Activated CD4-positive, alpha-beta memory T cell treated with anti-CD3 and anti-CD28 coated beads for 36 hours (primary cell): ENCODE measurements at regions not wholly inside any gene's neighbourhood (a gene's known extent, or its start where the extent isn't known, plus 50 kb on each side); places are given as distances from the start of the nearest gene placed in this dataset.

Experiments
- CTCF ChIA-PET: fragments of 350-600 bp; sonication (Branson Sonifier 250); formaldehyde crosslinking; loops from one replicate; lab custom pipeline; 2021; ENCODE audit warnings: antibody characterized with exemption, inconsistent platforms; lab: Charles Lee
- POLR2A ChIA-PET: fragments of 350-600 bp; sonication (Branson Sonifier 250); formaldehyde crosslinking; loops from one replicate; lab custom pipeline; 2021; ENCODE audit warnings: antibody characterized with exemption; lab: Charles Lee
- DNase-seq: peaks from one replicate; pipeline ENCODE4 v3.0.0-alpha.2; 2020
- H3K27ac Mint-ChIP-seq: one replicate; pipeline ENCODE4 v1.8.0; 2021; ENCODE audit warnings: mixed read lengths
- H3K27me3 Mint-ChIP-seq: one replicate; pipeline ENCODE4 v1.8.0; 2021; ENCODE audit warnings: mixed read lengths
- H3K36me3 Mint-ChIP-seq: one replicate; pipeline ENCODE4 v1.8.0; 2021; ENCODE audit warnings: mixed read lengths
- H3K4me1 Mint-ChIP-seq: one replicate; pipeline ENCODE4 v1.8.0; 2021; ENCODE audit warnings: low read depth, mixed read lengths
- H3K4me3 Mint-ChIP-seq: one replicate; pipeline ENCODE4 v1.8.0; 2021; ENCODE audit warnings: mild to moderate bottlenecking, mixed read lengths
- H3K9me3 Mint-ChIP-seq: one replicate; pipeline ENCODE4 v1.8.0; 2021; ENCODE audit warnings: mixed read lengths
- intact Hi-C: fragments of 100-400 bp; cut with micrococcal nuclease; formaldehyde crosslinking; loops from one replicate; pipeline ENCODE4 v1.15.1; 2023

DNA sequence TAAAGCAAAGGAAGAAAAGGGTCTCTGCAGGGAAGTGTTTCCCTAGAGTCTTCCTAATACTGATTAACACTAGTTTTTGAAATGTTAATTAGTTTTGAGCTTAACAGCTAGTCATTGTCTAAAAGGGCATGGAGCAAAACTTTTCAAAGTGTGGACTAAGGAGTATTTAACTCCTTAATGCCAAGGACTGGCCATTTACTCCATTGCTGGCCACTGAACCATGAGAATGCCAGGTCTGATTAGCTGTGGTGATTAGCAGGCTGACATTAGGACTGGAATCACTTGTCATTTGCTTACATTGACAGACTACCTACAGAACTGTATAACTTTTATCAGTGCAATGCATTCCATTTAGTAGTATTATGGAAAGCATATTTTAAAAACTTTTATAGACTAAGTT, 987.0 kb downstream of the NR2F1-AS1 start:
- intact Hi-C loops: no loop called here
- H3K4me1 Mint-ChIP-seq: no peaks in the 10 kb centered on the region
- H3K4me3 Mint-ChIP-seq: no peak overlapping the region
- ChIA-PET POLR2A (no interaction called here), CTCF (no interaction called here)
- no peak for DNase-seq
- no peak overlapping the region for H3K27ac Mint-ChIP-seq
- no peaks in the 10 kb centered on the region for H3K36me3 Mint-ChIP-seq
- H3K27me3 Mint-ChIP-seq: no peaks in the 10 kb centered on the region
- H3K9me3 Mint-ChIP-seq: peaks cover 7% of the 10 kb centered on the region

DNA sequence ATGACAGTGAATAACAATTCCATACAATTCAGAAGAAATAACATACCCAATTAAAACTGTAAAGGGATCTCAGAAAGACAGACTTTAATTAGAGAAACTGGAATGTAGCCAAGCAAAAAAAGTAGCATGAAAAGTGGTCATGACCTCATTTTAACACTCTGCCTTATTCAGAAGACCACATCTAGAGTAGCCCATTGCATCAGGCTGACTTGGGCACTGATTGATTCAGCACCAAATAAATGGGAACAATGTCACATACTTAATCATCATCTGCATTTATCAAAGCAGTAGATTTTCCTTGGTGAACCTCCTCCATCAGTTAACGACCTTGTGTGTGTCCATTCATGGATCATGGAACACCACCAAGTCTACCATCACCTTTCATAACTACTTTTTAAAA, 992.1 kb downstream of the NR2F1-AS1 start:
- peaks cover 4% of the 10 kb centered on the region for H3K9me3 Mint-ChIP-seq
- no peak overlapping the region for H3K27ac Mint-ChIP-seq
- intact Hi-C loops: no loop called here
- H3K36me3 Mint-ChIP-seq: no peaks in the 10 kb centered on the region
- POLR2A ChIA-PET: no interaction called here
- CTCF ChIA-PET: no interaction called here
- no peaks in the 10 kb centered on the region for H3K27me3 Mint-ChIP-seq
- no peaks in the 10 kb centered on the region for H3K4me1 Mint-ChIP-seq
- no peak overlapping the region for H3K4me3 Mint-ChIP-seq
- no peak for DNase-seq

DNA sequence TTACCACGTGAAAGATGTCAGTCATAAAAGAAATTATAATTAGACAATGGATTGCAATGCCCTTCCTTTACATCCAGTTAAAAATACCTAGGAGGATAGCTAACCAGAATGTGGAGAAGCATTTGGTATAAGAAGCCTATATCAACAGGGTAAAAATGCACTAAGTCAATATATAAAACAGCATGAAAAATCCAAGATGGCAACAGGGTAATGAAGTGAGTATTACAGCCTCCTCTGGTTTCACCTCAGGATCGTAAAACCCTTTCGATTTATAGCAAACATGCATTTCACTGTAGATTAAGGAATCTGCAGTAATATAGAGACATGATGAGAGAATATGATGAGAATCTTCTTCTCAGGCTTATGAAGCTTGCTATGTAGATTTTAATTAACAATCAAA, 999.3 kb downstream of the NR2F1-AS1 start:
- intact Hi-C loops: no loop called here
- ChIA-PET POLR2A (no interaction called here), CTCF (no interaction called here)
- Mint-ChIP-seq H3K4me3 (no peak overlapping the region), H3K27ac (no peak overlapping the region), H3K9me3 (peaks cover 10% of the 10 kb centered on the region), H3K36me3 (no peaks in the 10 kb centered on the region), H3K27me3 (no peaks in the 10 kb centered on the region), H3K4me1 (no peaks in the 10 kb centered on the region)
- DNase-seq: no peak

DNA sequence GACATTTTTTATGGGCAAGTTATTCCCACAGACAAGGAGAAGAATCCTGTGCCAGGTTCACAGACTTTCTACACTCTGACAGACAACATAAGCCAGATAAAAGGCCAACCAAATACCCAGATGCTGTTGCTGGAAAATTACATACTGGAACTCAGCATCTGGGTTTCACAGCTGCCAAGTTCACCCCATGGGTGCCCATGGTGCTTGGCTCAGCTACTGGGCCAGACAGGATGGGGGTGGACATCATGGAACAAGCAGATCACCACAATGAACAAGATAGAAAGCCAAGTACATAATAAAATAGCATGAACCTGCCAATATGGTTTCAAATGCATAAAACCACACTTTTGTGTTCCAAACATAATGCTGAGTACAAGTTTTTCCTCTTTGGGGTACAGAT, 999.8 kb downstream of the NR2F1-AS1 start:
- H3K27me3 Mint-ChIP-seq: no peaks in the 10 kb centered on the region
- no peak overlapping the region for H3K4me3 Mint-ChIP-seq
- peaks cover 10% of the 10 kb centered on the region for H3K9me3 Mint-ChIP-seq
- H3K27ac Mint-ChIP-seq: no peak overlapping the region
- no peaks in the 10 kb centered on the region for H3K36me3 Mint-ChIP-seq
- intact Hi-C loops: no loop called here
- POLR2A ChIA-PET: no interaction called here
- H3K4me1 Mint-ChIP-seq: no peaks in the 10 kb centered on the region
- DNase-seq: no peak
- CTCF ChIA-PET: no interaction called here

DNA sequence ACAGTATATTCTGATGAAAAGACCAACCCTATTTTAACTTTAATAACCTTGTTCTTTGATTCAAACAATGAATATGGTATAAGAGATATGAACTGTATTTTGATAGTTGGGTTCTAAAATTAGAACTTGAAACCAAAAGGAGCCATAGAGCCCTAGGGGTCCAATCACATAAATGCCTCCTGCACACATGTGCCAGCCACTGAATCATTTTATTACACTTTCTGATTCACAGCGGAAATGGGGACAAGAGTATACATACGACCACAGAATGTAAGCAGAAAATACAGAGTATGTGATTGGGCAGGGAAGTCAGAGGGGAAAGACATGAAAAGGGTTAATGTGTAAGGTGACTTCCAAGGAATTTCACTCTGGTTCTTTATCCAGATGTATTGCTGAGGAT, 1000.2 kb downstream of the NR2F1-AS1 start:
- no peak overlapping the region for H3K4me3 Mint-ChIP-seq

DNA sequence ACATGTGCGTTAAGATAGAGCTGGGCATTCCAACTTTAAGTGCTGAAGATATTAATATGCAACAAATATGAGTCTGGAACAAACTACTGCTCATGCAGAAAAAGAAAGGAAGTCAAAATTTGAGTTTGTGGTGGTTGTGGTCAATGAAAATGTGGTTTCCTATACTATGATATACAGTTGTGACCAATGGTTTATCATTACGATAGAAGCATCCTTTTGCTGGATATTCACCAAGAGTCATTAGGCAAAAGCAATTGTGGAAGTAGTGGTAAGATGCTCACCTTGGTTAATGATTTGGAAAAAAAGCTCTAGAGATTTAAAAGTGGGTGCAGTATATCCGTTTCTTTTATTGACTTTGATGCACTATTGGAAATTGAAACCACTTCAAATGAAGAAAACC, 1007.0 kb downstream of the NR2F1-AS1 start:
- Mint-ChIP-seq H3K4me1 (no peaks in the 10 kb centered on the region), H3K36me3 (no peaks in the 10 kb centered on the region), H3K4me3 (no peak overlapping the region), H3K27me3 (no peaks in the 10 kb centered on the region), H3K9me3 (peaks cover 4% of the 10 kb centered on the region), H3K27ac (no peak overlapping the region)
- ChIA-PET POLR2A (interaction anchor here (0.6 kb wide), 1 partner anchor 124 kb away, joined by 3 read pairs; no protein-coding TSS in a partner anchor), CTCF (no interaction called here)
- DNase-seq: no peak
- intact Hi-C loops: no loop called here

More for the DNA sequence above, 1000.2 kb downstream of the NR2F1-AS1 start:
- POLR2A ChIA-PET: no interaction called here
- Mint-ChIP-seq H3K36me3 (no peaks in the 10 kb centered on the region), H3K4me1 (no peaks in the 10 kb centered on the region), H3K9me3 (peaks cover 10% of the 10 kb centered on the region), H3K27me3 (no peaks in the 10 kb centered on the region), H3K27ac (no peak overlapping the region)
- DNase-seq: no peak
- intact Hi-C loops: no loop called here
- CTCF ChIA-PET: no interaction called here

DNA sequence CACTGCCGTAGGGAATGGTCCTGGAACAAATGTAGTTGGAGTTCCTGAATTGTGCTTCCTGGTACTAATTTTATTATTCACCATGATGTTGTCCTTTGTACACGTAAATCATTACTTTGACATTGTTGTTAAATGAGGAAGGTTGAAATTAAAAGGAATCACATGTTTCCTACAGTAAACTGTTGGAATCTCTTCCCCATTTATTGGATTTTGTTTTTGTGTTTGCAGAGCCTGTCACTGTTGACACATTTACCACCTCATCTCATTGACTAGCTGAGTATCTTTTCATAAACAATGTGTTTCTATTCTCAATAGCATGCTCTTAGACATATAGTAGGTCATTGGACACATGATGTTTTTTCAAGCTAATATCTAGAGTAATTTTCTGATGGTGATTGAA, 1012.5 kb downstream of the NR2F1-AS1 start:
- no peaks in the 10 kb centered on the region for H3K36me3 Mint-ChIP-seq
- intact Hi-C loops: no loop called here
- no peaks in the 10 kb centered on the region for H3K4me1 Mint-ChIP-seq
- no peak for DNase-seq
- H3K27ac Mint-ChIP-seq: no peak overlapping the region
- ChIA-PET CTCF (no interaction called here), POLR2A (no interaction called here)
- H3K9me3 Mint-ChIP-seq: peaks cover 4% of the 10 kb centered on the region
- H3K27me3 Mint-ChIP-seq: no peaks in the 10 kb centered on the region
- H3K4me3 Mint-ChIP-seq: no peak overlapping the region

DNA sequence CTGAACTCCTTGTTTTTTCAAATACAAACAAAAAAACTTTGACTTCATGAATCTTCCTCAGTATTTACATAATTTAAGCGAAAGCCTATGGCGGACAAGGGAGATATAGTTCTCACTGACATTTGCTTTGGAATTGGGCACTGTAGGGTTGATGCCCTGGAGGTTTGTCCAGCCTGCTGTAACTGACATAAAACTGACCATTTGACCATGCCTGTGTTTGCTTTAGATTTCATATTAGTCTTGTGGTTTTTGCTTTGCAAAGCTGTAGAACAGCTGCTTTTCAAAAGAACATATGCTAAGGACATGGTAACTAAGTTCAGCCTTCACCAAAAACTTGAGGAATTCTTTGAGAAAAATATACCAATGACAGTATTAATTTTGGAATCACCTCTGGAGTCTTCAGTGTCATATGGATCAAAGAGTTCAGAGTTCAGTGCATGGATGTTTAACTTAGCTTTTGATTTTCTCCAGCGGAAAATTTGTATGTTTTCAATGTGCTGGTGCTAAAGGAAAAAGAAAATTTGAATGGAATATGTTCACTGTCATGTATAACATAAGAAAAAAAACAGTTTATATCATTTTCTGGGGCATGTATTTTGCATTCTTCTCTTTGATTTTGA, 1013.1 kb downstream of the NR2F1-AS1 start:
- no peaks in the 10 kb centered on the region for H3K4me1 Mint-ChIP-seq

DNA sequence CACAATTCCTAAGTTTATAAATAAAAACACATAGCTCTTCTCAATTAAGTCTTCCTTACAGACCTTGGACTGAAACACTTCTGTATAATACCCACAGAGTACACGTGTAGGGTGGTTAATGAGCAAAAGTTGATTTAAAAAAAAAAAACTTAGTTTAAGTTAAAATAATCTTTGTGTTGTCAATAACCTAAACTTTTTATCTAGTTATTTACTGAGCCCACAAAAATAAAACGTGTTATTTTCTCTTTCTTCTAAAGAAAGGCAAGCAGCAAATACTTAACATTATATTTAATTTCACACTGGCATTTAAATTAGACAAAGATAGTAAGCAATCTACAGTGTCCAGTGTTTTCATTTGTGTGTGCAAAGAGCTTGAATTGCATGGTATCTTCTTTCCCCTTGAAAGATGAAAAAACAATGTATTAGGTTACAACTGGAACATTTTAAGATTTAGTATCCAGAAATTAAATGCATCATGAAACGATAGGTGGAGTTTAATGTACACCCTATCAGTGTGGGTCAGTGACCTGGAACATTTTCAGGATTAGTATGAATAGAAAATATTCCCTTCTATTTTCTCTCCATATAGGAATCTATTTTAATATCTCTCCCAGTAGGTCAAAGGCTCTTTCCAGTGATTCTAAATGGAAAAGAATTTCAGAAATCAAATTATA, 1014.8 kb downstream of the NR2F1-AS1 start:
- ChIA-PET CTCF (no interaction called here), POLR2A (no interaction called here)
- Mint-ChIP-seq H3K9me3 (peaks cover 4% of the 10 kb centered on the region), H3K4me3 (no peak overlapping the region), H3K27ac (no peak overlapping the region), H3K27me3 (no peaks in the 10 kb centered on the region), H3K36me3 (no peaks in the 10 kb centered on the region), H3K4me1 (no peaks in the 10 kb centered on the region)
- no peak for DNase-seq
- intact Hi-C loops: no loop called here

More for the DNA sequence above, 1013.1 kb downstream of the NR2F1-AS1 start:
- DNase-seq: no peak
- intact Hi-C loops: no loop called here
- Mint-ChIP-seq H3K27ac (no peak overlapping the region), H3K36me3 (no peaks in the 10 kb centered on the region), H3K4me3 (no peak overlapping the region), H3K9me3 (peaks cover 4% of the 10 kb centered on the region), H3K27me3 (no peaks in the 10 kb centered on the region)
- ChIA-PET CTCF (no interaction called here), POLR2A (no interaction called here)

DNA sequence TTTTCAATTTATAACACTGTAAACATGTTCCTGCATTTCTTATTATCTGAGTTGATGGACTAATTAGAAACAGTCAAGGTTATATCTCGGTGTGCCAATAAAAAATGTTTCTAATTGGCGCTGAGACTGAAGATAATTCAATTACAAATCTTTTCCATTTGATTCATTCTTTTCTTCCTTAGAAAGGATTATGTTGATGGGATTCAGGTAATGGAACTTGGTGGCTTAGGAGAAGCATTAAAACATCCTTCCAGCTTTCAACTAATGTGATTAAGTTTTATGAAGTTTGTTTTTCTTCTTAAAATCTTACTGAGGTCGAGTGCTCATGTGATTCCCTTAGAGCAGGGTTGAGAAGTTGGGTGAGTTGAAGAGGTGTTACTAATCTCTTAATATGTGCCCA, 1015.3 kb downstream of the NR2F1-AS1 start:
- no peak for DNase-seq
- POLR2A ChIA-PET: no interaction called here
- no peaks in the 10 kb centered on the region for H3K4me1 Mint-ChIP-seq
- intact Hi-C loops: no loop called here
- H3K27me3 Mint-ChIP-seq: no peaks in the 10 kb centered on the region
- H3K36me3 Mint-ChIP-seq: no peaks in the 10 kb centered on the region
- H3K4me3 Mint-ChIP-seq: no peak overlapping the region
- H3K27ac Mint-ChIP-seq: no peak overlapping the region
- peaks cover 4% of the 10 kb centered on the region for H3K9me3 Mint-ChIP-seq
- CTCF ChIA-PET: no interaction called here

DNA sequence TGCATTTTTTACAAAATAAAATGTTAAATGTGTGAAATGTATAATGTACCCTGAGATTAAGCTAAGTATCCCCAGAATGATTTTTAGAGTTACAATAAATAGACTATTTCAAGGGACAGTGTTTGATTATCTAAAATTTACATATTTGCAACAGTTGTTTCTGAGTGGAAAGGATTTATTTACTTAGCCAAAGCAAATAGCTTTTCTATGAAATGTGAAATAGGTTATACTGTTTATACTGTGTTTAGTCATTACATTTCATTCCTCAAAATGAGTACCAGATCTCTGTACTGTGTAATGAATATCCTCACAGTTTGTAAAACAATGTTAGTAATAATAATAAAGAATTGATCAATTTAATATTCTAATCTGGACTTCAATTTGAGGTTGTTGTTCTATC, 1019.0 kb downstream of the NR2F1-AS1 start:
- H3K4me3 Mint-ChIP-seq: no peak overlapping the region
- CTCF ChIA-PET: no interaction called here
- H3K4me1 Mint-ChIP-seq: no peaks in the 10 kb centered on the region
- POLR2A ChIA-PET: no interaction called here
- DNase-seq: no peak
- no peak overlapping the region for H3K27ac Mint-ChIP-seq
- intact Hi-C loops: no loop called here
- H3K36me3 Mint-ChIP-seq: no peaks in the 10 kb centered on the region
- peaks cover 4% of the 10 kb centered on the region for H3K9me3 Mint-ChIP-seq
- H3K27me3 Mint-ChIP-seq: no peaks in the 10 kb centered on the region

DNA sequence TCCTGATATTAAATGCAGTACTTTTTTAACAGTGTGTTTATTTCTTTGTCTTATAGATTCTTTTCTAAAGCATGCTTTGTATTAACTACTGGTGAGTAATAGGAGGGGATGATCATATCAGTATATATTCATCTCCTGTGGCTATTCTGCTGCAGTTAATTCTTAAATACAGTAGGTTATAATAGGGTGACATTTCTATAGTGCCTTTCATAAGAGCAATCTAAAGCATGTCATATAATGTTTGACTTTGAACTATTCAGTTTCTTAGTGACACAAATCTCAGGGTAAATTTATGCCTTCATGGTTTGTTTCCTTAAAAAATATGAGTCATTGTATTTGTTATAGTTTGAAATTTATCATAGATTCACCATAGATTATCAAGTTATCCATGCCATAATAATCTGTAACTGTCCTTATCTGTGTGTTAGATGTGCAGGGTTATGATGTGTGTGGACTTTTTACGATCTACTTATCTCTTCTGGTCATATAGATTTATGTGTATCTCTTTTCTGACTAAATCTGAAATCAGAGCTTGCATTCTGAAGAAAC, 1019.5 kb downstream of the NR2F1-AS1 start:
- no peaks in the 10 kb centered on the region for H3K36me3 Mint-ChIP-seq
- H3K27ac Mint-ChIP-seq: no peak overlapping the region
- DNase-seq: no peak
- no peaks in the 10 kb centered on the region for H3K4me1 Mint-ChIP-seq
- H3K9me3 Mint-ChIP-seq: peaks cover 4% of the 10 kb centered on the region
- no peaks in the 10 kb centered on the region for H3K27me3 Mint-ChIP-seq
- ChIA-PET CTCF (no interaction called here), POLR2A (no interaction called here)
- intact Hi-C loops: no loop called here
- no peak overlapping the region for H3K4me3 Mint-ChIP-seq
